Activated CD8-positive, alpha-beta memory T cell treated with anti-CD3 and anti-CD28 coated beads for 24 hours (primary cell): ENCODE measurements at regions not wholly inside any gene's neighbourhood (a gene's known extent, or its start where the extent isn't known, plus 50 kb on each side); places are given as distances from the start of the nearest gene placed in this dataset.
"Not testable (repeated sequence)": the region's sequence is repeated elsewhere in the genome, so short reads cannot be mapped to it uniquely, and the experiment has no call there.

Experiments
- DNase-seq: peaks from one replicate; pipeline ENCODE4 v3.0.0-alpha.2; 2020

GRCh38 chr4:132269303-132269990 is 879.6 kb upstream of the PCDH10 start:
- DNase-seq: no peak

GRCh38 chr4:132275583-132276121 is 873.4 kb upstream of the PCDH10 start:
- DNase-seq: no peak

- no peak for DNase-seq
These were observed 872.9 kb upstream of the PCDH10 start for GRCh38 chr4:132276185-132276584.

DNA sequence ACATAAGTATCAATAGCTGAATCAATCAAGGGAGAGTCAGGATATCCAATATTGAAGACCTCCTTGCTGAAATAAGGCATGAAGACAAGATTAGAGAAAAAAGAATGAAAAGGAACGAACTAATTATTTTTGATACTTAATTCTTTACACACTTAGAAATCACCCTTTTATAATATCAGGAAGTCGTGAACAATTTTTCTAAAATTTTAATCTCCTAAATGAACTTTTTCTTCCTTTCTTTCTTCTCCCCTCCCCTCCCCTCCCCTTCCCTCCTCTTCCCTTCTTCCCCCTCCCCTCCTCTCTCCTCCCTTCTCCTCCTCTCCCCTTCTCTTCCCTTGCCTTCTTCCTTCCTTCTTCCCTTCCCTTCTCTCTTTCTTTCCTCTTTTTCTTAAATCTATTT is 872.1 kb upstream of the PCDH10 start:
- DNase-seq: no peak

DNA sequence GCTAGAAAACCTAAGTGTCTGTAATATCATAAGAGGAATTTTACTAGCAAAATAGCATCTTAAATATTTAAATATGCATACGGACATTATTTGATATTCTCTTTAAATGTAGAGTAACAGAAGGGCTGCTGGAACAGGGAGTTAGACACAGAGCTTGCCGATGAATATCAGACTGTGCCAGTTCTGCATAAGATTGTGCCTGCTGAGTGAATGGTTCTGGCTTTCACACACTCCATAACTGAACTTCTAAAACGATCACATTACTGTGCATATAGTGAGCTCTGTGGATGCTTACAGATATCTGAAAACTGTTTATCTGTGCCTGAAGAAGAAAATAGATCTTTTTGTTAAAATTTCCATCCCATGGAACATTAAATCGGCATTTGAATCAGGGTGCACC is 867.4 kb upstream of the PCDH10 start:
- DNase-seq: no peak

- DNase-seq: no peak
These were observed 864.1 kb upstream of the PCDH10 start for GRCh38 chr4:132284910-132285426.

GRCh38 chr4:132297346-132297745 is 851.7 kb upstream of the PCDH10 start:
- DNase-seq: no peak

DNA sequence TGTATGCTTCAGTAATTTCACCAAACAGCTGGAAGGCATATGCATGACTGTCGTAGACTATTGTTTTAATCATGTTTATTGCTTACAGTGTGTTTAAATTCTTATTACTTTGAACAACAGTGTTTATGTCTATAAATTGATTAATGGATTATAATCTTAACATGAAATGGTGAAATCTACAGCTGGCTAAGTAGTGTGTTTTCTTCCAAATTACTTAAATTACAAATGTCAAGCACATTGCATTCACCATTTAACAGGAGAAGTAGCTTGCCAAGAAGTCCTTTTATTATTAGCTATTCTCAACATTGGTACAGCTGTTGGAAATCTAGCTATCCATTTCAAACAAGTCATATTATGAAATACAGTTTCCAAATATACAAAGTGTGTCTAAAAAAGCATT is 849.3 kb upstream of the PCDH10 start:
- no peak for DNase-seq

GRCh38 chr4:132312521-132312920 is 836.6 kb upstream of the PCDH10 start:
- no peak for DNase-seq

DNA sequence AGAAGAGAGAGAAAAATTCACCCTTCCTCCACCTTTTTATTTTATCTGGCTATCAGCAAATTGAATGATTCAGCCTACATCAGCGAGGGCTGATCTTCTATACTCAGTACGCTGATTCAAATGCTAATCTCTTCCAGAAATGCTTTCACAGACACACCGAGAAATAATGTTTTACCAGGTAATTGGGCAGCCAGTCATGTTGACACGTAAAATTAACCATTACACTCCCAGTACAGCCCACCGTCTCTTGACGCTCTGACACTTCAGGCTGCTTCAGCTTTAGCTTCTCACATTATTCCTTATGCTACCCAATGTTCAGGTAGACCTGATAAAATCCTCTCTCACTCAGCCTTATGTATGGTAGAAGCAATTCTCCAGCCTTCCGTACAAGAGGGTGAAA is 835.2 kb upstream of the PCDH10 start:
- DNase-seq: no peak

- DNase-seq: no peak
These were observed 832.4 kb upstream of the PCDH10 start for GRCh38 chr4:132316738-132317137.

GRCh38 chr4:132317923-132318322 is 831.2 kb upstream of the PCDH10 start:
- no peak for DNase-seq

DNA sequence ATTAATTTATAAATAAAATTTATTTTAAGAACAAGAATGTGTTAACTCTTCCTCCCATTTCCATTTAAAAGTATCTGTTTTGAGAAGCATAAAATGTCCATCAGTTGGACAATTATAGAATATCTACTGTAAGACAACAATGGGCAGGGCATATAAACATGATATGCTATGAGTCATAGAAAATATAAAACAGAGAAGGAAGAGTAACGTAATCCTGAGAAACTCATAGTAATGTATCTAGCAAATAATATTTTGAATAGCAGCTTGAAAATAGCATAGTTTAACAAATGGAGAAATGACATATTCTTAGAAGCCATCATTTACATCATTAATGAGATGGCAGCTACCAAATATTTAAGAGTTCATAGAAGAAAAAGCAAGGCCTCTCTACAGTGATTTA is 820.3 kb upstream of the PCDH10 start:
- no peak for DNase-seq

- DNase-seq: no peak
These were observed 818.1 kb upstream of the PCDH10 start for GRCh38 chr4:132330994-132331393.

- DNase-seq: no peak
These were observed 816.0 kb upstream of the PCDH10 start for GRCh38 chr4:132332932-132333723.

- no peak for DNase-seq
These were observed 815.4 kb upstream of the PCDH10 start for GRCh38 chr4:132333724-132334047.

GRCh38 chr4:132334081-132334480 is 815.0 kb upstream of the PCDH10 start:
- no peak for DNase-seq

GRCh38 chr4:132344924-132345828 is 803.9 kb upstream of the PCDH10 start:
- no peak for DNase-seq

DNA sequence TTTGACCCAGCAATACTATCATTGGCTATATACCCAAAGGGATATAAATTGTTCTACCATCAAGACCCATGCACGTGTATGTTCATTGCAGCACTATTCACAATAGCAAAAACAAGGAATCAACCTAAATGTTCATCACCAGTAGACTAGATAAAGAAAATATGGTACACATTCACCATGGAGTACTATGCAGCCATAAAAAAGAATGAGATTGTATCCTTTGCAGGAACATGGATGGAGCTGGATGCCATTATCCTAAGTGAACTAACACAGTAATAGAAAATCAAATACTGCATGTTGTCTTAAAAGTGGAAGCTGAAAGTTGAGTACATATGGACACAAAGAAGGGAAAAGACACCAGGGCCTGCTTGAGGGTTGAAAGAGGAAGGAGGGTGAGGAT is 803.1 kb upstream of the PCDH10 start:
- DNase-seq: no peak

GRCh38 chr4:132351606-132352005 is 797.5 kb upstream of the PCDH10 start:
- DNase-seq: not testable (repeated sequence)

GRCh38 chr4:132382243-132382642 is 766.9 kb upstream of the PCDH10 start:
- no peak for DNase-seq

GRCh38 chr4:132383571-132384199 is 765.4 kb upstream of the PCDH10 start:
- no peak for DNase-seq

GRCh38 chr4:132384709-132385108 is 764.4 kb upstream of the PCDH10 start:
- no peak for DNase-seq
